NCI-H146 (cell line): ENCODE measurements at regions not wholly inside any gene's neighbourhood (a gene's known extent, or its start where the extent isn't known, plus 50 kb on each side); places are given as distances from the start of the nearest gene placed in this dataset.
"Not testable (repeated sequence)": the region's sequence is repeated elsewhere in the genome, so short reads cannot be mapped to it uniquely, and the experiment has no call there.

Experiments used
- DNase-seq: peaks from one replicate; lab custom pipeline; 2025; lab: John Stamatoyannopoulos, UW

- DNase-seq: no peak
These were observed 607.3 kb downstream of the ANKRD50 start for GRCh38 chr4:124105212-124105611.

GRCh38 chr4:124111411-124111810 is 601.1 kb downstream of the ANKRD50 start:
- no peak for DNase-seq

- DNase-seq: peak; percentile 45
These were observed 600.6 kb downstream of the ANKRD50 start for GRCh38 chr4:124111922-124112321.

GRCh38 chr4:124118061-124118460 is 594.5 kb downstream of the ANKRD50 start:
- no peak for DNase-seq

DNA sequence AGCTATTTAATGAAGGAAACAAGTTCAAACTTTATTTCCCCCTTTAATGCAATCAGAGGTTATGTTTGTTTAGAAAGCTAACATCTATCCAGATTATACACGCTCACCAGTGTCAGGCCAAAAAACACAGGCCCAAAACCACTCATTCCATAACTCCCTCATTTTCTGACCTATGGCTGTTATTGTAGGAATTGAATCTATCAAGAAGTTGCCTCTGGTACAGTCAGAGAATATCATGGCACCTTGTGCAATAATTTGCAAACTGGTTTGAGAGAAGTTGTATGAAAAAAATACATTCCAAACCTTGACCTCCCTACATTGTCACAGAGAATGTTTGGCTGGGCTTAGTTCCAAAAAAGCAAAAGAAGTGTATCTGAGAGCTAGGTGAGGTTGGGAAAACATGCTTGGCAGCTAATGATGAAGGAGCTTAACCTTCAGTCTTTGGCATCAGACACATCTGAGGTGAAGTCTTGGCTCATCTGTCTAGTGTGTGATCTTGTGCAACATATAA is 591.0 kb downstream of the ANKRD50 start:
- no peak for DNase-seq

- DNase-seq: no peak
These were observed 589.4 kb downstream of the ANKRD50 start for GRCh38 chr4:124123181-124123580.

DNA sequence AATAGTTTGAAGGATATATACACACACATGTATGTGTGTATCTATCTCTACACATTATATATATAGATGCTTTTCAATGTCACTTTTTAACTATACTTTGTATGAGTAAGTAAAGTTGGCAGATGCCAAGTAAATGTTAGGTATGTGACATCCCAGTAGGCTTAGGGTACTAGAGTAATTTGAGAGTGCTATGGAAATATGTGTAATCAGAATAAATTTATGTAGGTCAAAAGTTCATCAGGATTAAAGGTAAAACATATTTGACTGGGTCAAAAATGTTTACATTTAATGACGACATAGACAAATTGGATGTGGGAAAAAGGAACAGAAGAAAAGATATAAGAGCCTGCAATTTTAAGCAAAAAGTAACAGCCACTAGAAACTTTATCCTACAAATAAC is 588.8 kb downstream of the ANKRD50 start:
- DNase-seq: no peak

- DNase-seq: not testable (repeated sequence)
These were observed 581.2 kb downstream of the ANKRD50 start for GRCh38 chr4:124131324-124131723.

DNA sequence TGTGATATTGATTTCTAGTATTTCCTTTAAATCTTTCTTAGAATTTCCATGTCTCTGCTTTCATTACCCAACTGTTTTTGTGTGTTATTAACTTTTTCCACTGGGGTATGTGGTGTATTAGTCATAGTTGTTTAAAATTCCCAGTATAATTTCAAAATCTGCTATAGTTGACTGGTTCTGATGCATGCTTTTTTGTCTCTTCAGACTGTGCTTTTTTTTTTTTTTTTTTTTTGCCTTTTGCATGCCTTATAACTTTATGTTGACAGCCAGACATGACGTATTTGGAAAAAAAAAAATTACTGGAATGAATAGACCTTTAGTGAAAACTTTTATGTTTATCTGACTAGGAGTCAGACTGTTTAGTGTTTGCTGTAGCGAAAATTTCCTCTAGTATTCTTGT is 580.4 kb downstream of the ANKRD50 start:
- DNase-seq: no peak

DNA sequence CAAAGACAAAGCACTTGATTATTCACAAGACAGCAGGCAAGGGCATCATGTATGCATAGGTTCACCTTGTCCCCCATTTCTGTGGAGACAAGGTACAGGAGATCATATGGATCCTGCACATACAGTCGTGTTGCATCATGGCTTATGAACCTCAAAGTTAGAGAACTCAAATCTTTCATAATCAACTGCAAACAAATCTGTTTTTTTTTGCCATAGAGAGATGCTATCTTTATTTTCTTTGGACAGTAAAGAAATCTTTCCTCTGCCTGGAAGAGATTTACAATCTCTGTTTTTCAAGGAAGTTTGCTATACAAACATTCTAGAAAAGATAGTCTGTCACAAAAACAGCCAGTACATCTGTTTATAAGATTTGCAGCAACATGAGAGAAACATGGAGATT is 578.8 kb downstream of the ANKRD50 start:
- DNase-seq: no peak

DNA sequence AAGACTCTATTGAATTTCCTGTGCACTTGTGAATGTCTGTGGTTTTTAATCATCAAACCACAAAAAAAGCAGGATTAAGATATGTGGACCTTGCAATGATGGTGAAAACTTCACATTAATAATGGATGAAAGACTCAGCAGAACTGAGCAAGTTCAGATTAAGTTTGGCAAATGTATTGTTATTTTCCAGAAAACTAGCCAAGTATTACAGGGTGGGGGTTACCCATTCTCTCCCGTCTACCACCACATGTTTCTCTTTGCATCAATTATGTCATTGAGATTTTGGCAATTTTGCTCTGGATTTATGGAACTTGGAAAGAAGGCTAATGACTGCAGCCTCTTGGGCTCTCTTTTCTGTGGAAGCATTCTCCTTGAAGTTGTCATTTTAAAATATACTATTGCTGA is 577.1 kb downstream of the ANKRD50 start:
- no peak for DNase-seq

DNA sequence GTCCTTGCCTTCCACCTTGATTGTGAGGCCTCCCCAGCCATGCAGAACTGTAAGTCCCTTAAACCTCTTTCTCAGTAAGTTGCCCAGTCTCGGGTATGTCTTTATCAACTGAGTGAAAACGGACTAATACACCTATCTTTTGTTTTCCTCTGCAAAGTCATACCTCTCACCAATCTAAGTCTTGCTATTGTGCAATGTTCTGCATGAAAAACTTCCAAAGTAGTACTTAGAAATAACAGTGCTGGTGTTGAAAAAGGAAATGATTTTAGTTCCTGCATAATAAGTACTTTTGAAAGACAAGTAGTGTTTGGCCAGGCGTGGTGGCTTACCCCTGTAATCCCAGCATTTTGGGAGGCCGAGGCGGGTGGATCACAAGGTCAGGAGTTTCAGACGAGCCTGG is 573.5 kb downstream of the ANKRD50 start:
- DNase-seq: no peak

DNA sequence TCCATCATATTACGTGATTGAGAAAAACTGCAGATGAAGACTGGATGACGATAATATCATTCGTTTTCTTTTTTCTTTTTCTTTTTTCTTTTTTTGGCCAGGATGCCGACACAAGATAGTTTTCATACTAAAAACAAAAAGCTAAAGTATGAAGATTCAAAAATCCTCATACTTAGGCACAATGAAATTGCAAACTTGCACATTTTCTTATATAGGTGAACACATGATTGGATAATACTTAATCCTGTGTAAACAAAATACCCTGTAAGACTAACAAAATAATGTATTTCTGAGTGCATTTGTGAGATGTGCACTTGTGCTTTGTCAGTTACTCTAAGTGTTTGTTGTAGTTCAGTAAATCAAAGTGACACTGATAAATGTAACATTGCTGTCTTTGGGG is 568.9 kb downstream of the ANKRD50 start:
- DNase-seq: no peak

- no peak for DNase-seq
These were observed 568.3 kb downstream of the ANKRD50 start for GRCh38 chr4:124144238-124144654.

DNA sequence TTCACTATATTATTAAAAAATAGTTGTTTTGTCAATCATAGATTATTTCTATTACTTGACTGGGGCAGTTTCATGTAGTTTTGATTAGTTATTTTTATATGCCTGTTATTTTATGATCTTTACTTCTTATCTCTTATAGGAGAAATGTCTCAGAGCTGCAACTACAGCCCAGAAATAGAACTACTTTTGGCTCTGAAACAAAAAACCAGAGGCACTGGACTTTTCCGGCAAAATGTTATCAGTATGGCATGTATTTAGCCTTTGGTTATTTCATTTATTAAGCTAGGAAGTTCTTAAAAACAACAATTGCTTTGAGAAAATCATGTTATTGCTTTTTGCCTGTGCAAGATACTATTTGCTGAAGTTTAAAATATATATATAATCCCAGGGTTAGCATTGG is 566.5 kb downstream of the ANKRD50 start:
- DNase-seq: no peak

- no peak for DNase-seq
These were observed 561.5 kb downstream of the ANKRD50 start for GRCh38 chr4:124151031-124151430.

DNA sequence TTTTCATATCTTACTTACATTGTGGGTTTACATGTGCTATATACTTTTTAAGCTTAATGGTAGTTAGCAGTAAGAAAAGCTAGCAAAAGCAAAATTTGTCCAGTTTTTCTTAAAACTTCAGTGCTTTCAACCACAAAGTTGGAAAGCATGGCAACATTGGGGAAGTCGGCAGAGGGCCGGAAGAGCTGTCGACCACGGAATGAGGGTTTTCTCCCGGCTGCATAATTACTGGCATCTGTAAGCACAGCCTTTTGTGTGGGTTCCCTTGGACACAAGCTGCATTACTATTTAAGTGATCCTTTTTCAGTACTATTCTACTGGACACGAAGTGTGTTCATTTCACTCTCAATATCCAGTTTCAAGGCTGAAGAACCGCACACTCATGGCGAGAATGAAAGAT is 560.4 kb downstream of the ANKRD50 start:
- DNase-seq: no peak

- DNase-seq: no peak
These were observed 557.3 kb downstream of the ANKRD50 start for GRCh38 chr4:124155239-124155638.

GRCh38 chr4:124157396-124158083 is 555.0 kb downstream of the ANKRD50 start:
- DNase-seq: no peak

- no peak for DNase-seq
These were observed 549.1 kb downstream of the ANKRD50 start for GRCh38 chr4:124163401-124163800.

- no peak for DNase-seq
These were observed 544.9 kb downstream of the ANKRD50 start for GRCh38 chr4:124167602-124168001.

DNA sequence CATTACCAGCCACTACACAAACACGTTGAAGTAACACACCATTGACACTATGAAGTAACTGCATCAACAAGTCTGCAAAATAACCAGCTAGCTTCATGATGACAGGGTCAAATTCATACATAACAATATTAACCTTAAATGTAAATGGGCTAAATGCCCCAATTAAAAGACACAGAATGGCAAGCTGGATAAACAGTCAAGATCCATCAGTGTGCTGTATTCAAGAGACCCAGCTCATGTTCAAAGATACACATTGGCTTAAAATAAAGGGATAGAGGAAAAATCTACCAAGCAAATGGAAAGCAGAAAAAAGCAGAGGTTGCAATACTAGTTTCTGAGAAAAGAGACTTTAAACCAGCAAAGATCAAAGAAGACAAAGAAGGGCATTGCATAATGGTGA is 543.0 kb downstream of the ANKRD50 start:
- DNase-seq: not testable (repeated sequence)

DNA sequence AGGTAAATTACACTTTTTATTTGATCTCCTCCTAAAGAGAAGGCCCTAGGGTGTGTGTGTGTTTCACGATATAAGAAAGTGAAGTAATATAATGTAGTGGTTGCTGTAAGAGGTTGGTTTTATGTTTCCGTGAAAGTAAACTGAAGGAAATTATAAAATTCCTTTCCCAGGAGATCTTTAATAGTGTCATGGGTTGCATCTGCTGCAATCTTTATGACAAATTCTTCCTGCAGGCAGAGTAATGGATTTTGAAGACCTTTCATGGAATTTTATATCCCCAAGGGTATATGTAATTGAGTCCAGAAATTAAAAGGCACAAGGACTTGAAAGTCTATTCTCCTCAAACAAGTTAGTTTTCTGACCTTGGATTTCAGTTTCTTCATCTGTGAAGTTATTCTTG is 538.6 kb downstream of the ANKRD50 start:
- DNase-seq: no peak
